ENCODE measurements at regions not wholly inside any gene's neighbourhood (a gene's known extent, or its start where the extent isn't known, plus 50 kb on each side); places are given as distances from the start of the nearest gene placed in this dataset.

GRCh38 chr3:159907828-159908227 lies 80.8 kb upstream of the IL12A start:
- 90 to 100% (median 100%) methylated on average over 1 of the region's 1 CpG; no CpG with 5 or more reads in 3 of the 10 experiments for WGBS, 10 experiments
- Histone ChIP-seq H3K4me1 (replicated peaks in 1 of 2) (no peaks in the 10 kb centered on the region), H3K4me3 (no peak overlapping the region), H3K27ac (no peak overlapping the region)
- ATAC-seq (replicated peaks in 6 of 8), result no peak
- in situ Hi-C loops (cut with MboI; ENCODE audit: low pct_unique_long_range_greater_than_20kb in 2 of 9, low sequenced_read_pairs in 9 of 9, unreplicated experiment in 9 of 9), result no loop called here

DNA sequence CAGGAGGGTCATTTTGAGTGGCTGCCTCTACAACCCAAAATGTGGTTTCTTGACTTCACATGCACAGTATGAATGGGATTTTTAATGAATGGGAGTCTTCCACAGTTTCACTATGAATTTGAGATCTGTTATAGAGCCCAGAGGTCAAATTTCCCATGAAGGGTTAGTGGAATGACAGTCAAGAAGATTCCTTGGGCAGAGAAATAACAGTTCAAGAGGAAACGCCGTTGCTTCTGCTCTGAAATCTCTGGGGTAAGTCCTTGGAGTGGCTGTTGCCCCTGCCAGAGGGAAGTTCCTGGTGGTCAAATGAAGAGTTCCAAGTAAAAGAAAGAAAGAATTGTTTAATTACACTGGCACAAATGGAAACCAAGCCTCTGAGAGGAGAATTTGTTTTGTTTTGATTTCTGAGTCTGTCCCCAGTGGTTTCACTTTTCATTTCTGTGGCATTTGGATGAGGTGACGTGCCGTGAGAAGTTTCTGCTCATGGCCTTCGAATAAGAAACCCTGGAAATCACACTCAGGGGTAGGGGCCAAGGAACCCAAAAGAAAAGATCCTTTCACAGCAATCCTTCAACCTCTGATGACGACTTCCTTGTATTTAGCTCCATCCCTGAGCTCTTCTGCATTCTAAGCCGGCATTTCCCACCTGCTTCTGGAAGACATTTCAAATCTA lies 77.5 kb upstream of the IL12A start:
- 44 to 94% (median 89%) methylated on average over 1 to 7 of the region's 7 CpGs; no CpG with 5 or more reads in 1 of the 10 experiments for WGBS, 10 experiments
- Histone ChIP-seq H3K4me1 (replicated peaks in 1 of 2) (no peaks in the 10 kb centered on the region), H3K27ac (no peak overlapping the region), H3K4me3 (no peak overlapping the region)
- no peak for ATAC-seq (replicated peaks in 6 of 8)
- in situ Hi-C loops (cut with MboI; ENCODE audit: low pct_unique_long_range_greater_than_20kb in 2 of 9, low sequenced_read_pairs in 9 of 9, unreplicated experiment in 9 of 9), result no loop called here

GRCh38 chr3:159911664-159912037 lies 77.0 kb upstream of the IL12A start:
- no peak for ATAC-seq (replicated peaks in 6 of 8)
- Histone ChIP-seq H3K4me1 (replicated peaks in 1 of 2) (no peaks in the 10 kb centered on the region), H3K27ac (no peak overlapping the region), H3K4me3 (no peak overlapping the region)
- 61 to 100% (median 89%) methylated on average over 1 to 2 of the region's 2 CpGs; no CpG with 5 or more reads in 4 of the 10 experiments for WGBS, 10 experiments
- in situ Hi-C loops (cut with MboI; ENCODE audit: low pct_unique_long_range_greater_than_20kb in 2 of 9, low sequenced_read_pairs in 9 of 9, unreplicated experiment in 9 of 9), result no loop called here

DNA sequence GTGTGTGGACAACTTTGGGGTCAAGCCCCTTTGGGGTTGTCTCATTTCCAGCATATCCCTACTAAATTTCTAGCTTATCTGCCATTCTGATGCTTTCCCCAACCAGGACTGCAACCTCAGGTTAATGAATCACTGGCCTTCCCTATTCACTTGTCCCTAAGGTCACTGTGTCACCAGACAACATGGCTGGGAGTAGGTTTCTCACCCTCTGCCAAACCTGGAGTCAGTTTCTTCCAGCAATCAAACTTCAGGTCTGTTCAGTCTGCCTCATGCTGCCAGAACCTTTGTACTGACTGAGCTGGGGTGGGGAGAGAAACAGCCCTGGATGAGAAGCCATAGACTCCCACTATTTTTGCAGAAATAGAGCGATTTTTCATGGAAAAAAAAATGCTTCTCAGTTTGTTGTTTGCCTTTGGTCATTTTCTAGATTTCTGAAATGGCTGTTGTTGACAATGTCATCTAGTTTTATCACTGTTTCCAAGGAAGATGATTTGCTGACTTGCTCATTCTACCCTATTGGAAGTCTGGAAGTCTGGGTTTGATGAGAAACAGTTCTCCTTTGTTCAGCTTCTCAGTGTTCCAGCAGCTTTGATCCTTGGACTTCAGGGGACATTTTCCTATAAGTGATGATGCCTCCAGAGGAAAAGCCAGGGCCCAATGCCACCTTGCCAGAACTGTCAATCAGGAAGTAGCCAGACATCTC lies 74.8 kb upstream of the IL12A start:
- no peak for ATAC-seq (replicated peaks in 6 of 8)
- Histone ChIP-seq H3K4me1 (replicated peaks in 1 of 2) (no peaks in the 10 kb centered on the region), H3K4me3 (no peak overlapping the region), H3K27ac (no peak overlapping the region)
- 17 to 82% (median 64%) methylated on average over 1 of the region's 1 CpG; no CpG with 5 or more reads in 2 of the 10 experiments for WGBS, 10 experiments
- in situ Hi-C loops (cut with MboI; ENCODE audit: low pct_unique_long_range_greater_than_20kb in 2 of 9, low sequenced_read_pairs in 9 of 9, unreplicated experiment in 9 of 9), result no loop called here

DNA sequence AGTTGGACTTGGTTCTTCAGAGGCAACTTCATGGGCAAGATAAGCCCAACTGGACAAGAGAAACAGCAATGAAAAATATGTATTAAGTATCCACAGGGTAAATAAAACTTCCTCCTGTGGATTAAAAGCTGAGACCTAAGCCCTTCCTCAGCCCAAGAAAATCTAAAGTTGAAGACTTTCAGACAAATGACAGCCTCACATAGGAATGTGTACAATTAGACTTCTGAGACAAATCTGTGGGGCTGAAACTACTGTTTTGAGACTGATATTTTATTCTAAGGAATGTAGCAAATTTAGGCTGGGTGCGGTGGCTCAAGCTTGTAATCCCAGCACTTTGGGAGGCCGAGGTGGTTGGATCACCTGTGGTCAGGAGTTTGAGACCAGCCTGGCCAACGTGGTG lies 74.2 kb upstream of the IL12A start:
- in situ Hi-C loops (cut with MboI; ENCODE audit: low pct_unique_long_range_greater_than_20kb in 2 of 9, low sequenced_read_pairs in 9 of 9, unreplicated experiment in 9 of 9), result no loop called here
- no peak overlapping the region for H3K27ac ChIP-seq
- no peak for ATAC-seq (replicated peaks in 6 of 8)

DNA sequence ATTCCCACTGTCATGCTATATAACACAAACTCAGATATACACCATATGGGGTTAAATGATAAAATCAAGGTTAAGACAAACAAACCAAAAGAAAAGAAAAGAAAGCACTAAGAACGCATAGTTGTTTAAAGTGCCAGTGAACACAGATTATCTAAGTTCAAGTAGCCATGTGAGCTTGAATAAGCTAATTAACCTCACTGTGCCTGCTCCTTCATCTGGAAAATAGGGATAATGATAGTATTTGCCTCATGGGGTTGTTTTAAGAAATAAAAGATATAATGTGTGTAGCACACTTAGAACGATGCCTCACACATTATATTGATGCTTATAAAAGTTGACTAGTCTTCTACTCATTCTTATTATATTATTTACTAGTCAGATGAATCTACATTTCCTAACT lies 72.6 kb upstream of the IL12A start:
- H3K4me1 ChIP-seq (replicated peaks in 1 of 2), result no peaks in the 10 kb centered on the region
- ATAC-seq (replicated peaks in 6 of 8), result no peak
- H3K4me3 ChIP-seq, result no peak overlapping the region
- in situ Hi-C loops (cut with MboI; ENCODE audit: low pct_unique_long_range_greater_than_20kb in 2 of 9, low sequenced_read_pairs in 9 of 9, unreplicated experiment in 9 of 9), result no loop called here
- H3K27ac ChIP-seq, result no peak overlapping the region
- 72 to 100% (median 80%) methylated on average over 1 to 2 of the region's 2 CpGs for WGBS, 10 experiments

More for the DNA sequence above, 74.2 kb upstream of the IL12A start:
- H3K4me3 ChIP-seq, result no peak overlapping the region
- WGBS, 10 experiments, result 70 to 100% (median 70%) methylated on average over 1 to 3 of the region's 3 CpGs; no CpG with 5 or more reads in 6 of the 10 experiments
- no peaks in the 10 kb centered on the region for H3K4me1 ChIP-seq (replicated peaks in 1 of 2)

GRCh38 chr3:159917141-159917540 lies 71.5 kb upstream of the IL12A start:
- no peak for ATAC-seq (replicated peaks in 6 of 8)
- WGBS, 10 experiments, result 14 to 80% (median 50%) methylated on average over 1 to 2 of the region's 2 CpGs; no CpG with 5 or more reads in 5 of the 10 experiments
- Histone ChIP-seq H3K27ac (no peak overlapping the region), H3K4me1 (replicated peaks in 1 of 2) (no peaks in the 10 kb centered on the region), H3K4me3 (no peak overlapping the region)
- in situ Hi-C loops (cut with MboI; ENCODE audit: low pct_unique_long_range_greater_than_20kb in 2 of 9, low sequenced_read_pairs in 9 of 9, unreplicated experiment in 9 of 9), result no loop called here

DNA sequence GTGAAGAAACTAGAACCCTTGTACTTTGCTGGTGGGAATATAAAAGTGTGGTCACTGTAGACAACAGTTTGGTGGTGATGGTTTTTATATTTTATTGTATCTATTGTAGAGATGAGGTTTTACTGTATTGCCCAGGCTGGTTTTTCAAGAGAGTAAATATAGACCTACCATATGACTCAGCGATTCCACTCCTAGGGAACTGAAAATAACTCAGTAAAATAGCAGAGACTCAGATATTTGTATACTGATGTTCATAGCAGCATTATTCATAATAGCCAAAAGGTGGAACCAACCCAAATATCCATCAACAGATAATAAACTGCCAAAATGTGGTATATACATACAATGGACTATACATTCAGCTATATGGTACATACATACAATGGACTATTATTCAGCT lies 68.8 kb upstream of the IL12A start:
- peak in 2 of 8 experiments; percentile 41 to 46 for ATAC-seq (replicated peaks in 6 of 8)
- Histone ChIP-seq H3K27ac (no peak overlapping the region), H3K4me3 (no peak overlapping the region), H3K4me1 (replicated peaks in 1 of 2) (no peaks in the 10 kb centered on the region)
- WGBS, 10 experiments, result 90 to 100% (median 100%) methylated on average over 1 of the region's 1 CpG; no CpG with 5 or more reads in 4 of the 10 experiments
- in situ Hi-C loops (cut with MboI; ENCODE audit: low pct_unique_long_range_greater_than_20kb in 2 of 9, low sequenced_read_pairs in 9 of 9, unreplicated experiment in 9 of 9), result no loop called here

DNA sequence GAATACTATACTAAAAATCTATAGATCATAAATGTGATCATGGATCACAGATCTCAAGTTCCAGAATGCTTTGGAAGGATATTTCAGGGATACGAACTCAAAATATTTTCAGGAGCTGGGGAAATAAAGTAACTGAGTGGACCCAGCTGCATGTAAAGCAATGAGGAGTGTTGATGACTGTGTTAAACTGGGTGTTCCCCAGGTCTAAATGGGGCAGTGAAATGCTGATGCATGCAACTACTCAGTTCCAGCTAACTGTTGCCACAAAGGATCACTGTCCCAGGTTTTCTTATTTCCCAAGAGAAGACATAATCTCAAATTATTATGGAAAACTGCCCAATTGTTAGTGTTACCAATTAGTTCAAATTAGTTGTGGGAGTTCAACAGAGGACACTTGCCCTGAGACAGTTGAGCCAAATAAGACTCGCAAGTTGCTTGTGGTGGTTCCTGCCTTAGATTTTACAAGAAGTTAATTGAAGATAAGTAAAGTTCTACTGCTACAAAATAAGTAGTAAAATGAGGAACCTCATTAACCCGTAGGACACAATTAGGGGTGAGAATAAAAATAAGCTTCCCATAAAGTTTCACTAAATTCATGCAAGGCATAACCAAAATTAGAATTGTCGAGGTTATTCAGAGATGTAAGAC lies 66.3 kb upstream of the IL12A start:
- in situ Hi-C loops (cut with MboI; ENCODE audit: low pct_unique_long_range_greater_than_20kb in 2 of 9, low sequenced_read_pairs in 9 of 9, unreplicated experiment in 9 of 9), result no loop called here
- H3K4me3 ChIP-seq, result no peak overlapping the region
- H3K27ac ChIP-seq, result no peak overlapping the region
- peak in 2 of 8 experiments; percentile 73 to 79 for ATAC-seq (replicated peaks in 6 of 8)
- WGBS, 10 experiments, result 29 to 100% (median 78%) methylated on average over 1 to 4 of the region's 4 CpGs
- no peaks in the 10 kb centered on the region for H3K4me1 ChIP-seq (replicated peaks in 1 of 2)

DNA sequence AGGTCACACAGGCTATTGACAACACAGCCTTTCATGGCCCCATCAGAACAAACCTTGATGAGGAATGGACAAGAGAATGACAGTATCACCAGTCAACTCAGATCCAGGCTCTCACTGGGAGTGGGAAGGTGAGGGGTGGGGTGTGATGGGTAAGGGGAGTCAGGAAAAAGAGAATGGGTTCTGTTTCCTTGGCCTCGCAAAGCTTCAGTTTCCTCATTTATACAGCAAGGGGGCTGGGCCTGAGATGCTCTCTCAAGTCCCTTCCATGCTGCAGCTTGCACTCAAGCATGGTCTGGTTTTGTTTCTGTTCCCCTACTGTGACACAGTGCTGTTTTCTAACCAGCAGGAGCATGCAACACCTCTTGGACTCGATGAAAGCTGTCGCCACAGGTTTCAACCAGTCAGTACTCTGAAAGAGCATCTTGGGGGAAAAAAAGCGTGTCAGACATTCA lies 65.7 kb upstream of the IL12A start:
- H3K4me1 ChIP-seq (replicated peaks in 1 of 2), result no peaks in the 10 kb centered on the region
- H3K4me3 ChIP-seq, result no peak overlapping the region
- WGBS, 10 experiments, result 75 to 100% (median 80%) methylated on average over 1 to 4 of the region's 4 CpGs; no CpG with 5 or more reads in 3 of the 10 experiments
- no peak overlapping the region for H3K27ac ChIP-seq
- peak in 2 of 8 experiments; percentile 22 to 38 for ATAC-seq (replicated peaks in 6 of 8)
- in situ Hi-C loops (cut with MboI; ENCODE audit: low pct_unique_long_range_greater_than_20kb in 2 of 9, low sequenced_read_pairs in 9 of 9, unreplicated experiment in 9 of 9), result no loop called here

- no peak for ATAC-seq (replicated peaks in 6 of 8)
- 62 to 100% (median 82%) methylated on average over 1 to 7 of the region's 7 CpGs for WGBS, 10 experiments
- no peaks in the 10 kb centered on the region for H3K4me1 ChIP-seq (replicated peaks in 1 of 2)
- H3K27ac ChIP-seq, result no peak overlapping the region
- in situ Hi-C loops (cut with MboI; ENCODE audit: low pct_unique_long_range_greater_than_20kb in 2 of 9, low sequenced_read_pairs in 9 of 9, unreplicated experiment in 9 of 9), result no loop called here
- no peak overlapping the region for H3K4me3 ChIP-seq
Measured at GRCh38 chr3:159923336-159923735, 65.3 kb upstream of the IL12A start.

- no peak overlapping the region for H3K27ac ChIP-seq
- no peaks in the 10 kb centered on the region for H3K4me1 ChIP-seq (replicated peaks in 1 of 2)
- ATAC-seq (replicated peaks in 6 of 8), result no peak
- 82 to 89% (median 83%) methylated on average over 3 to 6 of the region's 6 CpGs; no CpG with 5 or more reads in 7 of the 10 experiments for WGBS, 10 experiments
- no peak overlapping the region for H3K4me3 ChIP-seq
- in situ Hi-C loops (cut with MboI; ENCODE audit: low pct_unique_long_range_greater_than_20kb in 2 of 9, low sequenced_read_pairs in 9 of 9, unreplicated experiment in 9 of 9), result no loop called here
Measured at GRCh38 chr3:159923956-159924355, 64.7 kb upstream of the IL12A start.

DNA sequence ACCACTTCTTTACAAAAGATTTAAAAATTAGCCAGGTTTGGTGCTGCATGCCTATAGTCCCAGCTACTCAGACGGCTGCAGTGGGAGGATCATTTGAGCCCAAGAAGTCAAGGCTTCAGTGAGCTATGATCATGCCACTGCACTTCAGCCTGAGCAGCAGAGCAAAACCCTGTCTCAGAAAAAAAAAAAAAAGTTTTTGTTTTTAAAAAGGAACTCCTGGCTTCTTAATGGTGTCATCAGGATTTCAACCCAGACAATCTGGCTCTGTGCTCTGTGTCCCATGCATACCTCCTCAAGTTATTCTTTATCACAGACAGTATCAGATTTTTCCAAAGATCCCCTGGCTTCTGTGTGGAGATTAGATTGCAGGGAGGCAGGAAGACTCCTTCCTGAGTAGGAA lies 64.2 kb upstream of the IL12A start:
- no peak overlapping the region for H3K27ac ChIP-seq
- H3K4me1 ChIP-seq (replicated peaks in 1 of 2), result no peaks in the 10 kb centered on the region
- 40 to 100% (median 82%) methylated on average over 1 of the region's 1 CpG; no CpG with 5 or more reads in 6 of the 10 experiments for WGBS, 10 experiments
- in situ Hi-C loops (cut with MboI; ENCODE audit: low pct_unique_long_range_greater_than_20kb in 2 of 9, low sequenced_read_pairs in 9 of 9, unreplicated experiment in 9 of 9), result no loop called here
- ATAC-seq (replicated peaks in 6 of 8), result no peak
- no peak overlapping the region for H3K4me3 ChIP-seq
